Stimulated activated effector memory CD8-positive, alpha-beta T cell treated with anti-CD3 and anti-CD28 coated beads, Interleukin-12 subunit alpha, Interleukin-12 subunit beta, amount 100 ng/mL, for 72 hours (primary cell): ENCODE measurements at regions not wholly inside any gene's neighbourhood (a gene's known extent, or its start where the extent isn't known, plus 50 kb on each side); places are given as distances from the start of the nearest gene placed in this dataset.

ENCODE experiments used
- ATAC-seq: fragments of 150-1000 bp; cut with Tn5 transposase; 2 replicates; pipeline ENCODE4 v1.10.0; 2021
- DNase-seq, 2 donors: peaks; one replicate each; pipeline ENCODE4 v3.0.0; 2021 to 2022; ENCODE audit warnings: low spot score in 2 of 2
- H3K27ac Mint-ChIP-seq: one replicate; pipeline ENCODE4 v1.8.0; 2022; ENCODE audit warnings: mild to moderate bottlenecking, mixed read lengths
- H3K36me3 Mint-ChIP-seq: one replicate; pipeline ENCODE4 v1.8.0; 2022; ENCODE audit warnings: mild to moderate bottlenecking, mixed read lengths
- H3K4me1 Mint-ChIP-seq: one replicate; pipeline ENCODE4 v1.8.0; 2022; ENCODE audit warnings: mixed read lengths
- H3K4me3 Mint-ChIP-seq: one replicate; pipeline ENCODE4 v1.8.0; 2022; ENCODE audit warnings: mild to moderate bottlenecking, mixed read lengths
- H3K9me3 Mint-ChIP-seq: one replicate; pipeline ENCODE4 v1.8.0; 2022; ENCODE audit warnings: mixed read lengths

- ATAC-seq (no peak), DNase-seq (no peak)
- Mint-ChIP-seq H3K9me3 (peaks cover 9% of the 10 kb centered on the region), H3K4me1 (no peaks in the 10 kb centered on the region), H3K4me3 (no peak overlapping the region), H3K27ac (no peak overlapping the region), H3K36me3 (no peaks in the 10 kb centered on the region)
These were observed 264.4 kb downstream of the NEBL start for GRCh38 chr10:20632696-20633095.

GRCh38 chr10:20631229-20631628 lies 265.9 kb downstream of the NEBL start:
- no peak overlapping the region for H3K27ac Mint-ChIP-seq
- H3K9me3 Mint-ChIP-seq: peaks cover under 1% of the 10 kb centered on the region
- ATAC-seq: no peak
- H3K4me3 Mint-ChIP-seq: no peak overlapping the region
- no peaks in the 10 kb centered on the region for H3K36me3 Mint-ChIP-seq
- H3K4me1 Mint-ChIP-seq: no peaks in the 10 kb centered on the region
- DNase-seq: no peak

GRCh38 chr10:20630092-20630643 lies 266.9 kb downstream of the NEBL start:
- ATAC-seq (peak; percentile 36), DNase-seq (no peak)
- H3K9me3 Mint-ChIP-seq: peaks cover under 1% of the 10 kb centered on the region
- H3K27ac Mint-ChIP-seq: no peak overlapping the region
- H3K36me3 Mint-ChIP-seq: no peaks in the 10 kb centered on the region
- no peak overlapping the region for H3K4me3 Mint-ChIP-seq
- no peaks in the 10 kb centered on the region for H3K4me1 Mint-ChIP-seq

GRCh38 chr10:20627946-20628507 lies 269.1 kb downstream of the NEBL start:
- Mint-ChIP-seq H3K36me3 (no peaks in the 10 kb centered on the region), H3K9me3 (peaks cover 5% of the 10 kb centered on the region), H3K4me1 (no peaks in the 10 kb centered on the region), H3K4me3 (no peak overlapping the region), H3K27ac (no peak overlapping the region)
- ATAC-seq: no peak
- DNase-seq: no peak

GRCh38 chr10:20627087-20627486 lies 270.0 kb downstream of the NEBL start:
- no peak for ATAC-seq
- H3K36me3 Mint-ChIP-seq: no peaks in the 10 kb centered on the region
- H3K4me3 Mint-ChIP-seq: no peak overlapping the region
- peaks cover 5% of the 10 kb centered on the region for H3K9me3 Mint-ChIP-seq
- no peak for DNase-seq
- H3K4me1 Mint-ChIP-seq: no peaks in the 10 kb centered on the region
- H3K27ac Mint-ChIP-seq: no peak overlapping the region

GRCh38 chr10:20625868-20626267 lies 271.2 kb downstream of the NEBL start:
- Mint-ChIP-seq H3K27ac (no peak overlapping the region), H3K4me3 (no peak overlapping the region), H3K9me3 (peaks cover 5% of the 10 kb centered on the region), H3K4me1 (no peaks in the 10 kb centered on the region), H3K36me3 (no peaks in the 10 kb centered on the region)
- ATAC-seq (no peak), DNase-seq (no peak)

- Mint-ChIP-seq H3K27ac (no peak overlapping the region), H3K4me3 (no peak overlapping the region), H3K9me3 (peaks cover 5% of the 10 kb centered on the region), H3K4me1 (no peaks in the 10 kb centered on the region), H3K36me3 (no peaks in the 10 kb centered on the region)
- no peak for DNase-seq
- no peak for ATAC-seq
These were observed 272.5 kb downstream of the NEBL start for GRCh38 chr10:20624642-20625041.

- no peaks in the 10 kb centered on the region for H3K36me3 Mint-ChIP-seq
- H3K4me3 Mint-ChIP-seq: no peak overlapping the region
- H3K9me3 Mint-ChIP-seq: peaks cover 5% of the 10 kb centered on the region
- H3K27ac Mint-ChIP-seq: no peak overlapping the region
- no peak for ATAC-seq
- no peaks in the 10 kb centered on the region for H3K4me1 Mint-ChIP-seq
- no peak for DNase-seq
These were observed 273.6 kb downstream of the NEBL start for GRCh38 chr10:20623546-20623945.

GRCh38 chr10:20622531-20623211 lies 274.4 kb downstream of the NEBL start:
- Mint-ChIP-seq H3K27ac (no peak overlapping the region), H3K4me3 (no peak overlapping the region), H3K9me3 (peaks cover 5% of the 10 kb centered on the region), H3K36me3 (no peaks in the 10 kb centered on the region), H3K4me1 (no peaks in the 10 kb centered on the region)
- DNase-seq (no peak), ATAC-seq (no peak)

- H3K4me1 Mint-ChIP-seq: no peaks in the 10 kb centered on the region
- DNase-seq (no peak), ATAC-seq (no peak)
- no peak overlapping the region for H3K27ac Mint-ChIP-seq
- peaks cover 5% of the 10 kb centered on the region for H3K9me3 Mint-ChIP-seq
- no peak overlapping the region for H3K4me3 Mint-ChIP-seq
- H3K36me3 Mint-ChIP-seq: no peaks in the 10 kb centered on the region
These were observed 276.1 kb downstream of the NEBL start for GRCh38 chr10:20620981-20621380.

- ATAC-seq: no peak
- H3K9me3 Mint-ChIP-seq: peaks cover 9% of the 10 kb centered on the region
- H3K27ac Mint-ChIP-seq: no peak overlapping the region
These were observed 279.0 kb downstream of the NEBL start for GRCh38 chr10:20618011-20618547.

GRCh38 chr10:20616918-20617810 lies 279.9 kb downstream of the NEBL start:
- ATAC-seq: peak; percentile 34

More at GRCh38 chr10:20618011-20618547, 279.0 kb downstream of the NEBL start:
- Mint-ChIP-seq H3K36me3 (no peaks in the 10 kb centered on the region), H3K4me3 (no peak overlapping the region), H3K4me1 (no peaks in the 10 kb centered on the region)
- no peak for DNase-seq

GRCh38 chr10:20616056-20616671 lies 280.9 kb downstream of the NEBL start:
- no peak overlapping the region for H3K4me3 Mint-ChIP-seq
- no peaks in the 10 kb centered on the region for H3K4me1 Mint-ChIP-seq
- H3K27ac Mint-ChIP-seq: no peak overlapping the region
- H3K9me3 Mint-ChIP-seq: peaks cover 9% of the 10 kb centered on the region
- no peak for DNase-seq
- ATAC-seq: peak; percentile 65
- H3K36me3 Mint-ChIP-seq: no peaks in the 10 kb centered on the region

More at GRCh38 chr10:20616918-20617810, 279.9 kb downstream of the NEBL start:
- DNase-seq: no peak
- H3K36me3 Mint-ChIP-seq: no peaks in the 10 kb centered on the region
- H3K27ac Mint-ChIP-seq: no peak overlapping the region
- no peaks in the 10 kb centered on the region for H3K4me1 Mint-ChIP-seq
- H3K4me3 Mint-ChIP-seq: no peak overlapping the region
- peaks cover 9% of the 10 kb centered on the region for H3K9me3 Mint-ChIP-seq

- Mint-ChIP-seq H3K4me3 (no peak overlapping the region), H3K9me3 (peaks cover 9% of the 10 kb centered on the region), H3K4me1 (no peaks in the 10 kb centered on the region), H3K36me3 (no peaks in the 10 kb centered on the region), H3K27ac (no peak overlapping the region)
- ATAC-seq (no peak), DNase-seq (no peak)
These were observed 281.7 kb downstream of the NEBL start for GRCh38 chr10:20615395-20615794.

- H3K27ac Mint-ChIP-seq: no peak overlapping the region
- ATAC-seq: no peak
These were observed 282.2 kb downstream of the NEBL start for GRCh38 chr10:20614911-20615310.

More at GRCh38 chr10:20614911-20615310, 282.2 kb downstream of the NEBL start:
- Mint-ChIP-seq H3K36me3 (no peaks in the 10 kb centered on the region), H3K4me3 (no peak overlapping the region), H3K9me3 (peaks cover 9% of the 10 kb centered on the region), H3K4me1 (no peaks in the 10 kb centered on the region)
- DNase-seq: no peak
